Thoracic aorta (tissue), 2 donors: ENCODE measurements at regions not wholly inside any gene's neighbourhood (a gene's known extent, or its start where the extent isn't known, plus 50 kb on each side); places are given as distances from the start of the nearest gene placed in this dataset.

Experiments
- ATAC-seq: fragments of 150-250 bp; one replicate; pipeline ENCODE4 v1.8.0; 2017; ENCODE audit warnings: low read depth; ENCODE audit not compliant: insufficient number of reproducible peaks, low FRiP score
- DNase-seq: peaks from one replicate; pipeline ENCODE4 v3.0.0-alpha.2; 2020; ENCODE audit warnings: low spot score
- H3K27ac ChIP-seq, 2 donors: fragments of 200-600 bp; sonication (generic); 1 replicate in 1 of 2; 2 replicates in 1 of 2; pipeline ENCODE4 v1.5.1; 2016; ENCODE audit warnings: mild to moderate bottlenecking in 2 of 2, moderate library complexity in 2 of 2
- H3K27me3 ChIP-seq: fragments of 200-600 bp; sonication (generic); replicated peaks from 2 replicates; pipeline ENCODE4 v1.6.0; 2016; ENCODE audit warnings: mild to moderate bottlenecking; ENCODE audit not compliant: insufficient read depth
- H3K36me3 ChIP-seq: fragments of 200-600 bp; sonication (generic); one replicate; pipeline ENCODE4 v1.5.1; 2016
- H3K4me1 ChIP-seq, 2 donors: fragments of 200-600 bp; sonication (generic); 1 replicate in 1 of 2; 2 replicates in 1 of 2; pipeline versions ENCODE4 v1.5.1 to v1.6.0; 2016; ENCODE audit warnings: low read depth in 2 of 2, mild to moderate bottlenecking in 1 of 2; ENCODE audit not compliant: control insufficient read depth in 1 of 2
- H3K4me3 ChIP-seq: fragments of 200-600 bp; sonication (generic); 2 replicates; pipeline ENCODE4 v1.5.1; 2016; ENCODE audit warnings: mild to moderate bottlenecking
- H3K9me3 ChIP-seq: fragments of 200-600 bp; sonication (generic); 2 replicates; pipeline ENCODE4 v1.5.1; 2016
- CTCF ChIP-seq: fragments of 200-600 bp; sonication (generic); IDR thresholded peaks from one replicate; pipeline ENCODE4 v1.5.1; 2019; ENCODE audit warnings: antibody characterized with exemption

GRCh38 chr5:88666761-88667495 lies 216.1 kb downstream of the MEF2C start:
- TF ChIP-seq CTCF = no peak
- Histone ChIP-seq H3K9me3 (no peaks in the 10 kb centered on the region), H3K4me1 (peaks cover 0 to 6% of the 10 kb centered on the region in 2 donors), H3K27me3 (peaks cover 48% of the 10 kb centered on the region), H3K27ac (no peak overlapping the region), H3K36me3 (no peaks in the 10 kb centered on the region), H3K4me3 (peak overlapping the region; percentile 63)
- DNase-seq (no peak), ATAC-seq (no peak)

- DNase-seq (no peak), ATAC-seq (no peak)
- no peak for TF ChIP-seq CTCF
- Histone ChIP-seq H3K27me3 (peaks cover 56% of the 10 kb centered on the region), H3K9me3 (no peaks in the 10 kb centered on the region), H3K27ac (no peak overlapping the region), H3K36me3 (no peaks in the 10 kb centered on the region), H3K4me3 (no peak overlapping the region), H3K4me1 (peaks cover 4 to 16% of the 10 kb centered on the region in 2 donors)
Observed at GRCh38 chr5:88665750-88666215, 217.2 kb downstream of the MEF2C start.

- Histone ChIP-seq H3K27me3 (peaks cover 64% of the 10 kb centered on the region), H3K27ac (no peak overlapping the region), H3K4me1 (peaks cover 4 to 21% of the 10 kb centered on the region in 2 donors), H3K4me3 (no peak overlapping the region), H3K36me3 (no peaks in the 10 kb centered on the region), H3K9me3 (no peaks in the 10 kb centered on the region)
- no peak for DNase-seq
- TF ChIP-seq CTCF = no peak
- ATAC-seq = no peak
Observed at GRCh38 chr5:88664645-88665044, 218.3 kb downstream of the MEF2C start.

- DNase-seq (no peak), ATAC-seq (no peak)
Observed at GRCh38 chr5:88663793-88664216, 219.2 kb downstream of the MEF2C start.

GRCh38 chr5:88662846-88663245 lies 220.1 kb downstream of the MEF2C start:
- Histone ChIP-seq H3K4me1 (peaks cover 4 to 21% of the 10 kb centered on the region in 2 donors), H3K4me3 (no peak overlapping the region), H3K36me3 (no peaks in the 10 kb centered on the region), H3K27me3 (peaks cover 74% of the 10 kb centered on the region), H3K9me3 (no peaks in the 10 kb centered on the region), H3K27ac (no peak overlapping the region)
- no peak for TF ChIP-seq CTCF
- ATAC-seq (no peak), DNase-seq (no peak)

More at GRCh38 chr5:88663793-88664216, 219.2 kb downstream of the MEF2C start:
- no peaks in the 10 kb centered on the region for H3K9me3 ChIP-seq
- H3K27me3 ChIP-seq = peaks cover 65% of the 10 kb centered on the region
- H3K4me1 ChIP-seq = peaks cover 4 to 21% of the 10 kb centered on the region in 2 donors
- no peak overlapping the region for H3K27ac ChIP-seq
- no peak overlapping the region for H3K4me3 ChIP-seq
- no peaks in the 10 kb centered on the region for H3K36me3 ChIP-seq
- no peak for TF ChIP-seq CTCF
